Activated CD4-positive, alpha-beta T cell treated with anti-CD3 and anti-CD28 coated beads, Interleukin-2, Interleukin-4, amounts not matched to agents 100 ng/mL and 50 ng/mL, durations not matched to agents 16 hours and 8 hours (primary cell): ENCODE measurements at regions not wholly inside any gene's neighbourhood (a gene's known extent, or its start where the extent isn't known, plus 50 kb on each side); places are given as distances from the start of the nearest gene placed in this dataset.
"Not testable (repeated sequence)": the region's sequence is repeated elsewhere in the genome, so short reads cannot be mapped to it uniquely, and the experiment has no call there.

Experiments
- DNase-seq: peaks from one replicate; pipeline ENCODE4 v3.0.0-alpha.2; 2020; ENCODE audit warnings: low spot score

GRCh38 chr10:64576497-64576896 lies 1055.3 kb downstream of the REEP3 start:
- no peak for DNase-seq

DNA sequence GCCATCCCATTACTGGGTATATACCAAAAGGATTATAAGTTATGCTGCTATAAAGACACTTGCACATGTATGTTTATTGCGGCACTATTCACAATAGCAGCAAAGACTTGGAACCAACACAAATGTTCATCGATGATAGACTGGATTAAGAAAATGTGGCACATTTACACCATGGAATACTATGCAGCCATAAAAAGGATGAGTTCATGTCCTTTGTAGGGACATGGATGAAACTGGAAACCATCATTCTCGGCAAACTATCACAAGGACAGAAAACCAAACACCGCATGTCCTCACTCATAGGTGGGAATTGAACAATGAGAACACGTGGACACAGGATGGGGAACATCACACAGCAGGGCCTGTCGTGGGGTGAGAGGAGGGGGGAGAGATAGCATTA lies 1057.6 kb downstream of the REEP3 start:
- not testable (repeated sequence) for DNase-seq

DNA sequence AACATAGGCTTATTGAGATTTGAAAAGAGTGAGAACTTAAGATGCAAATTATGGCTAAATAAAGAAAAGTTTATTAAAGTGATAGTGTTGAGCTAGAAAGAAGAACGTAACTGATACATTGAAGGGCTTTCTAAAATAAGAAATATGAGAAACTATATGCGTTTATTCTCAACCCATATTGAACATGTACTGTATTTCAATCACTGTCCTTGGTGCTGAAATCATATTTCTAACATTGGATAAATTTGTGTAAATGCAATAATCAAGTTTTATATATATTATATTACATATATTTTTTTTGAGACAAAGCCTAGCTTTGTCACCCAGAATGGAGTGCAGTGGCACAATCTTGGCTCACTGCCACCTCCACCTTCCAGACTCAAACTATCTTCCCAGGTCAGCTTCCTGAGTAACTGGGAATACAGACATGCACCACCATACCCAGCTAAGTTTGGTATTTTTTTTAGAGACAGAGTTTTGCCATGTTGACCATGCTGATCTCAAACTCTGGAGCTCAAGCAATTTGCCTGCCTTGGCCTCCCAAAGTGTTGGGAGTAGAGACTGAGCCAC lies 1065.8 kb downstream of the REEP3 start:
- no peak for DNase-seq

DNA sequence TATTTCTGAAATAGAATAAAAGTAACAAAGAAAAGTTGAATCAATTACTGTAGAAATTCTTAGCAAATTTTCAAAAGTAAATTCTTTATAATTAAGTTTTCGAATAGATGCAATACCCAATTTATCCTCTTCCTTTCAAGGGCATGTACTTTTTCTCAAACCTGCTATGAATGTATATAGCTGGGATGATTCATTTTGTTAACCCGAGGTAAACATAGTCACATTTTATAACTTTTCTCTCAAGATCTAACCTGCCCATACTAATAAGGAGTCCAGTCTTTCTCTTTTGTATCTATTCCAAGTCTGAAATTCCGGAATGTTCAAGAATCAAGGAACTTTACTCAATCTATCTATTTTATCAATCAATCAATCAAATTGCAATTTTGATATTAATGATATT lies 1072.9 kb downstream of the REEP3 start:
- DNase-seq: no peak

DNA sequence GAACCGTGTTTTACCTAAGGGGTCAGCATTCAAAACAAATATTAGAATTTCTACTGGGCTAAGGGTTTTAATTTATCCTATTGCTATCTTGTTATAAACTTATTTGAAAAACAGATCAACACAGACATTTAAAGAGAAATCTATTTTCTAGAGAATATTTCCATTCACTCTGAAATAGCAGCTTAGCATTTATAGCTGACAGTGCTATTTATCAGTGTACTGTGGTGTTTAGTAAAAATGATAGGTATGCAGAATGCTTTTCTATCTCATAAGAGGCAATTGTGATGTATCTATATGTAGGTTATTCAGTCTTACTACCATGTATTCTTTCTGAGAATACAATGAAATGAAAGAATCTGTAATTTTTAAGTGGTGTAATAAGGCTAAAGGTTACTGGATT lies 1077.4 kb downstream of the REEP3 start:
- no peak for DNase-seq

GRCh38 chr10:64601298-64601697 lies 1080.1 kb downstream of the REEP3 start:
- DNase-seq: no peak

- DNase-seq: no peak
These were observed 1095.9 kb downstream of the REEP3 start for GRCh38 chr10:64617085-64617484.

GRCh38 chr10:64619102-64619501 lies 1097.9 kb downstream of the REEP3 start:
- DNase-seq: no peak

DNA sequence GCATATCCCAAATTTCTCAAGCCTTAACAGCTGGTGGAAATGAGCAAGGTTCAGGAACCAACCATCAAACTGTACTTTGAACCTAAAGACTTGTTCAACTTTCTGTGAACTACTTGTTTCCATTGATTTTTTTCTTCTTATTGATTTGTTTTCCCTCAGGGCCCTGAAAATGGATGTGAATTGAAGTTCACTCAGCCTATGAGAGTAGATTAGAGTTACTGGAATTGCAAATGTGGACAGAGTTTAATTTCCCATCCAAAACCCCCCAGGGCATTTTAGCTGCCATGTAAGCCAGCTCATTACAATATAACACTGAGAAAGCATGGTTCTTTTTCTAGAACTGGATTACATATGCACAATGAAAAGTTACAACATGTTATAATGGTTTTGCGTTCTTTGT lies 1105.7 kb downstream of the REEP3 start:
- DNase-seq: no peak

DNA sequence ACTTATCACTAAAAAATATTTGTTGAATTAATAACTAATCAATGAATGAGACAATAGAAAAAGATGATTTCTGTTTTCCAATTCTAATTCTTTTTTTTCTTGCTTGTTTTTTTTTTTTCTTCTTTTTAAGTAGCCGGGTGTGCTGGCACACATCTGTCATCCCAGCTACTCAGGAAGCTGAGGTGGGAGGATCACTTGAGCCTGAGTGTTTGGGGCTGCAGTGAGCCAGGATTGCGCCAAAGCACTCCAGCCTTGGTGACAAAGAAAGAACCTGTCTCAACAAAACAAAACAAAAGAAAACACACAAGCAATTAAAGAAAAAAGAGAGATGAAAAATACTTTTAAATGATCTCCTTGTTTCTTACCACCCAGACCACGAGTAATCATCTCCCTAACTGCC lies 1109.3 kb downstream of the REEP3 start:
- no peak for DNase-seq

DNA sequence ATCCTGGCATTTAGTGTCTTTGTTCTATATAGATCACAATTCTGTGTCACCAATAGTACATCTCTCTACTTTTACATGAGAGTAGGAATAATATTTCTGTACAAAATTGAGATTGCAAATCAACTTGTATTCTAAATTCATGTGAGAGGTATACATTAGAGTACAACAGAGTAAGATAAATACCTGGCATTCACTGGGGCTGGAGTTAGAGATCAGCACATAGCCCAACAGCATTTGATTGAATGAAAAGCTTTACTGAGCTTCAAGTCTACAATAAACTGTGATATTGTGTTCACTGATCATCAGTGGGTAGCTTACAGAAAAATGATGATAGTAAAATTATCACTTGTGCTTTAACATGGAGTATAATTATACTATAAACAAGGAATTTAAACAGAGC lies 1114.7 kb downstream of the REEP3 start:
- DNase-seq: no peak

GRCh38 chr10:64636461-64636860 lies 1115.3 kb downstream of the REEP3 start:
- no peak for DNase-seq

DNA sequence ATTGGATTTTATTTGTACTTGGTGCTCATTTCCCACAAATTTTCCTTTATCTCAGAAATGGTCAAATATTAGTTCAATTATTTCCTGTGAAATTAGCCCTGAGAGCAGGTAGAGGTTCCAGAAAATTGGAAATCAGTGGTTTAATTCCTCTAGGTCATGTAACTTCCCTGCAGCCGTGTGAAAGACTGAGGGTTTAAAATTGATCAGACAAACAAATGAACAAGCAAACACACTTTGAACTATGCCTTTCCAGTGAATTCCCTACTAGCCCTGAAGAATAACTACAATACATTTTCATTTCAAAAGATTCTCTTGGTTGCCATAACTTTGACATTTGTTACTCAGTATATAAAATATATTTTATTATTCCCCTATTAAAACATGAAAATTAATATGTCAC lies 1116.7 kb downstream of the REEP3 start:
- DNase-seq: no peak

GRCh38 chr10:64648915-64649314 lies 1127.7 kb downstream of the REEP3 start:
- DNase-seq: no peak

DNA sequence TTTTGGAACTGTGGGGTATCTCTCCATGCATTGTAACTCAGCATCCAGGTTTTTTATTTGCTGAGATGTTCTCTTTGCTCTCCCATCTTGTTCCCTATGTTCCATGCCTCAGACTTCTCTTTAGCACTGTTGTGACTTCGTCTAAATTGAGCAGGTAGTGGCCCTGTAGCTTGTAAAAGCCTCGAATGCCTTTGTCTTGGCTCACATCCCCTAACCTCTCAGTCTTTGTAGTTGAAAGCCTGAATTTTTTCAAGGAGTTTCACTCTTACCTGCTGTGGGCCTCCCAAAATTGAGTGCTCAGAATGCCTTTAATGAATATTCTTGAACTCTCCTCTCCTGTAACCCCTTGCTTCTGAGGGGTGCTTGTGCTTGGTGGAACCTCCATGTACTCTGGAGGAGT lies 1137.3 kb downstream of the REEP3 start:
- no peak for DNase-seq

DNA sequence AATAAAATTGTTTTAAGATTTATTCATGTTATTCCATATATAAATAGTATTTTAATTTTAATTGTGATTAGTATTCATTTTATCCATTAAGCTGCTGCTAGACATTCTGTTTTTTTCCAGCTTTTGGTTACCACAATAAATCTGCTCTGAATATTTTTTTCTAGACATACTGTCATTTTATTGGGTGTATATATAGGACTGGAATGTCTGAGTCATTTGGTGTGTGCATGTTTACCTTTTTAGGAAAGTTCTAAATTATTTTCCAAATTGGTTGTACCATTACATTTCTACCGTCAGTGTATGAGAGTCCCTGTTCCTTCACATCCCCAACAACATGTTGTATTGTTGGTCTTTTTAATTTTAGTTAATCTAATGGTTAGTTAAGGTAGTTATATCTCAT lies 1138.1 kb downstream of the REEP3 start:
- no peak for DNase-seq

- DNase-seq: no peak
These were observed 1160.8 kb downstream of the REEP3 start for GRCh38 chr10:64682043-64682442.

DNA sequence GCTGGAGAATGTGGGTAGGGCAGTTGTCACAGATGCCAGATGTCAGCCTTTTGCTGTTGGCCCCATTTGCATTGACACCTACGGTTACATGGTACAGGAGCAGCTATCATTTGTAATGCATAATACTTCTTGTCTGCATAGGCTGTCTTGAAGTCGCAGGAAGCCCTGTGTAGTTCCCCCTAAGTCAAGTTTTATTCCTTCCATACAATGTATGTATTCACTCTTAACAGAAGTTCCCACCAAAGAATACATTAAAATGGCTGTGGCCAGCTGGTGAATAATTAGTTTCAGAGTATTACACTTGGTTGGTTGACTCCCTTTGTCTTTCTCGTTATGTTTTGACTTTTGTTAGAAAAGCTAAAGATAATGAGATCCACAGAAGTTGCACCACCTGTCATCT lies 1169.0 kb downstream of the REEP3 start:
- DNase-seq: no peak

GRCh38 chr10:64699244-64699643 lies 1178.0 kb downstream of the REEP3 start:
- DNase-seq: no peak

- not testable (repeated sequence) for DNase-seq
These were observed 1180.9 kb downstream of the REEP3 start for GRCh38 chr10:64702086-64702485.

- no peak for DNase-seq
These were observed 1187.9 kb downstream of the REEP3 start for GRCh38 chr10:64708884-64709681.

DNA sequence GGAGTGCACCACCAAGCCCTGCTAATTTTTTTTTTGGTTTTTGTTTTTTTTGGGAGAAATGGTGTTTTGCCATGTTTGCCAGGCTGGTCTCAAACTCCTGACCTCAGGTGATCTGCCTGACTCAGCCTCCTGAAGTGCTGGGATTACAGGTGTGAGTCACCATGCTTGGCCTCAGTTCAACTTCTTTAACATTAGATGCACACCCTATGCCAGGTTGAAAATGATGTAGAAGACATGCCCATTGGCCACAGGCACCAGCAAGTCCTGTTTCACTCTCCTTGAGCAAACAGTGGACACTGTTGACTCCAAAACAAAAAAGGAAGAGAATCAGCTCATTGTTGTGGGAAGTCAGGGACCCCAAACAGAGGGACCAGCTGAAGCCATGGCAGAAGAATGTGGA lies 1205.3 kb downstream of the REEP3 start:
- no peak for DNase-seq

DNA sequence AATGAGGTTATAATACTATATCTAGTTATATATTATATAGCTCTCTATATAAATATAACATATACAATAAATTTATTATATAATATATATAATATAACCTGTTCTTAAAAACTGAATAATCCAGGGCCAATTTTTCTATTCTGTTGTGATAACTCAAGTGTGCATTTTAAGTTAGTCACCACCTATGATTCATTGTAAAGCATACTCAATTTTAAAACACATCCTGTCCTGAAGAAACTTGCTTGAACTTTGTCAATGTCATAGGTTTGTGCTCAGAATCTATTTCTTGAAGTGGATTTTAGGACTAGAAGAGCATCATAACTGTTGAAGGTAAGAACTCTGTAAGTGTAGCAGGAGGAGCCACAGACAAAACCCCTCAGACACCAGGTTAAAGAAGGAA lies 1209.8 kb downstream of the REEP3 start:
- DNase-seq: no peak

DNA sequence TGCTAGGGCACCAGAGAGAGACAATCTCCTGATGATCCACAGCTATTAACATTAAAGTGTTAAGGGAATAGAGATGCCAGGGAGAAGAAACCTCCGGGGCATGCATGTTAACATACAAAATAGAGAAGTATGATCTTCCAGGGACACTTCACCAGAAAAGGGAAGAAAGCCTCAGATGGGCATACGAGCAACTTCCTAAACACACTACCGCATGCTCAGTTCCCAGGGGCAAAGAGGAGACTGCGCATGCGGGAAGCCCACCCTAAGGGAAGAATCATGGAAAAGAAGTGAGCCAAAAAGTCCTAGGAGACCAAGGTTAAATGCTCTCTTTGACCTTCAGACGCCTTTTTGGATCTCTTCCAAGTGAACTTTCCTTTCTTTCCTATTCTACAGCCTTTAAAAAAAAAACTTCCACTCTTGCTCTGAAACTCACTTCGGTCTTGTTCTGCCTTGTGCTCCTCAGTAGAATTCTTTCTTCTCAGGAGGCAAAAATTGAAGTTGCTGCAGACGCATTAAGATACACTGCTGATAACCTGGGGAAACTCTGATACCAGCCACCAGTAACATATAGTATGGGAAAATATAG lies 1211.3 kb downstream of the REEP3 start:
- no peak for DNase-seq
